ENCODE measurements at regions not wholly inside any gene's neighbourhood (a gene's known extent, or its start where the extent isn't known, plus 50 kb on each side); places are given as distances from the start of the nearest gene placed in this dataset.

- no peak for TF ChIP-seq POLR2A (IDR thresholded peaks at IDR 0.05; ENCODE audit: low read depth, low read length)
- no peak for TF ChIP-seq TAF1 (IDR thresholded peaks at IDR 0.05; ENCODE audit: borderline replicate concordance, low read depth, low read length)
- no peak for TF ChIP-seq POLR2AphosphoS5 (IDR thresholded peaks at IDR 0.05; ENCODE audit: low read depth, low read length)
Measured at GRCh38 chrX:67094061-67094460, 449.8 kb upstream of the AR start.
